Osteoblast (primary cell): ENCODE measurements at regions not wholly inside any gene's neighbourhood (a gene's known extent, or its start where the extent isn't known, plus 50 kb on each side); places are given as distances from the start of the nearest gene placed in this dataset.

Source experiments
- DNase-seq: peaks from one replicate; pipeline ENCODE4 v3.0.0; 2011; ENCODE audit warnings: low spot score, mixed read lengths; ENCODE audit not compliant: insufficient read length; ENCODE audit errors: missing footprints
- H2AFZ ChIP-seq: 2 replicates; pipeline ENCODE4 v1.6.0; 2011; ENCODE audit warnings: mild to moderate bottlenecking, low read length
- H3K27ac ChIP-seq: 2 replicates; pipeline ENCODE4 v1.5.1; 2011; ENCODE audit warnings: mild to moderate bottlenecking, low read depth, low read length, moderate library complexity
- H3K27me3 ChIP-seq: 2 replicates; pipeline ENCODE4 v1.6.0; 2012; ENCODE audit warnings: mild to moderate bottlenecking, control low read depth, inconsistent platforms, low read length, moderate library complexity; ENCODE audit not compliant: insufficient read depth
- H3K36me3 ChIP-seq: 2 replicates; pipeline ENCODE4 v1.5.1; 2011; ENCODE audit warnings: mild to moderate bottlenecking, low read length, control low read depth, moderate library complexity; ENCODE audit not compliant: insufficient read depth
- H3K4me1 ChIP-seq: 2 replicates; pipeline ENCODE4 v1.5.1; 2011; ENCODE audit warnings: mild to moderate bottlenecking, low read length, control low read depth, moderate library complexity; ENCODE audit not compliant: insufficient read depth
- H3K4me2 ChIP-seq: 2 replicates; pipeline ENCODE4 v1.6.0; 2011; ENCODE audit warnings: mild to moderate bottlenecking, low read length; ENCODE audit not compliant: insufficient read depth
- H3K4me3 ChIP-seq: fragments of 200-600 bp; sonication (generic); 3 replicates; pipeline ENCODE4 v1.5.1; 2012; ENCODE audit warnings: mild to moderate bottlenecking, low read length, inconsistent platforms; ENCODE audit not compliant: insufficient read depth
- H3K79me2 ChIP-seq: 2 replicates; pipeline ENCODE4 v1.6.0; 2012; ENCODE audit warnings: mild to moderate bottlenecking, low read length, control low read depth, inconsistent platforms; ENCODE audit not compliant: insufficient read depth
- H3K9me3 ChIP-seq: 2 replicates; pipeline ENCODE4 v1.5.1; 2011; ENCODE audit warnings: low read depth, low read length, control low read depth
- H4K20me1 ChIP-seq: 2 replicates; pipeline ENCODE4 v1.6.0; 2012; ENCODE audit warnings: mild to moderate bottlenecking, low read length, control low read depth; ENCODE audit not compliant: insufficient read depth
- TF ChIP-seq, protein P1 (sequence below): IDR thresholded peaks from 2 replicates; pipeline ENCODE4 v1.5.1; 2011; ENCODE audit warnings: mild to moderate bottlenecking, low read depth, low read length, moderate library complexity; ENCODE audit errors: extremely low read depth

DNA sequence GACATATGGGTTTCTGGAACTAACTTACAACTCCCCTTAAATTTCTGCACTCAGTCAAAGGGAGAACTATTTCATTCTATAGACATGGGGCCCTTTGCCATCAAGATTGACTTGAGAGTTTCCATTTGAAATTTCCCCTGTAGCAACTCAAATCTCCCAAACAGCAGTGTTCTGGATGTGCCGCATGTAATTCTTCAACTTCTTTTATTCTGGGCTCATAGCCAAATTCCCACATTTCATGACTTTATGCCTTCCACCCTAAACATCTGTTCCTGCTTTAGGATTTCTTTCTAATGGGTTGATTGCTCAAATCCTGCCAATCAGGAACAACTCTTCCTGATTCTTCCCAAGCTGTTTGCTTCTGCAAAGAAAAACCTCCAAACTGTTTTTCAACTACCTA, 336.0 kb downstream of the TBC1D4 start:
- no peak overlapping the region for H3K27ac ChIP-seq
- no peak overlapping the region for H3K4me3 ChIP-seq
- H3K36me3 ChIP-seq, result no peaks in the 10 kb centered on the region
- H3K9me3 ChIP-seq, result no peaks in the 10 kb centered on the region
- H4K20me1 ChIP-seq, result no peaks in the 10 kb centered on the region
- H3K79me2 ChIP-seq, result no peaks in the 10 kb centered on the region
- no peak overlapping the region for H3K4me2 ChIP-seq
- no peak for DNase-seq
- no peaks in the 10 kb centered on the region for H3K27me3 ChIP-seq
- H3K4me1 ChIP-seq, result no peaks in the 10 kb centered on the region
- no peak overlapping the region for H2AFZ ChIP-seq
- TF ChIP-seq, protein P1, sequence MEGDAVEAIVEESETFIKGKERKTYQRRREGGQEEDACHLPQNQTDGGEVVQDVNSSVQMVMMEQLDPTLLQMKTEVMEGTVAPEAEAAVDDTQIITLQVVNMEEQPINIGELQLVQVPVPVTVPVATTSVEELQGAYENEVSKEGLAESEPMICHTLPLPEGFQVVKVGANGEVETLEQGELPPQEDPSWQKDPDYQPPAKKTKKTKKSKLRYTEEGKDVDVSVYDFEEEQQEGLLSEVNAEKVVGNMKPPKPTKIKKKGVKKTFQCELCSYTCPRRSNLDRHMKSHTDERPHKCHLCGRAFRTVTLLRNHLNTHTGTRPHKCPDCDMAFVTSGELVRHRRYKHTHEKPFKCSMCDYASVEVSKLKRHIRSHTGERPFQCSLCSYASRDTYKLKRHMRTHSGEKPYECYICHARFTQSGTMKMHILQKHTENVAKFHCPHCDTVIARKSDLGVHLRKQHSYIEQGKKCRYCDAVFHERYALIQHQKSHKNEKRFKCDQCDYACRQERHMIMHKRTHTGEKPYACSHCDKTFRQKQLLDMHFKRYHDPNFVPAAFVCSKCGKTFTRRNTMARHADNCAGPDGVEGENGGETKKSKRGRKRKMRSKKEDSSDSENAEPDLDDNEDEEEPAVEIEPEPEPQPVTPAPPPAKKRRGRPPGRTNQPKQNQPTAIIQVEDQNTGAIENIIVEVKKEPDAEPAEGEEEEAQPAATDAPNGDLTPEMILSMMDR, result no peak

- Histone ChIP-seq H3K4me3 (no peak overlapping the region), H2AFZ (no peak overlapping the region), H3K27me3 (no peaks in the 10 kb centered on the region), H3K4me1 (peaks cover 26% of the 10 kb centered on the region), H4K20me1 (no peaks in the 10 kb centered on the region), H3K36me3 (no peaks in the 10 kb centered on the region), H3K79me2 (no peaks in the 10 kb centered on the region), H3K9me3 (no peaks in the 10 kb centered on the region), H3K27ac (peak overlapping the region; percentile 30), H3K4me2 (no peak overlapping the region)
- TF ChIP-seq, protein P1, result no peak
- no peak for DNase-seq
These were observed 342.7 kb downstream of the TBC1D4 start for GRCh38 chr13:75139291-75139690.

GRCh38 chr13:75137911-75138571, 343.9 kb downstream of the TBC1D4 start:
- no peaks in the 10 kb centered on the region for H3K79me2 ChIP-seq
- no peaks in the 10 kb centered on the region for H4K20me1 ChIP-seq
- no peak overlapping the region for H3K27ac ChIP-seq
- DNase-seq, result no peak
- no peaks in the 10 kb centered on the region for H3K9me3 ChIP-seq
- no peaks in the 10 kb centered on the region for H3K36me3 ChIP-seq
- no peak overlapping the region for H3K4me3 ChIP-seq
- H2AFZ ChIP-seq, result peak overlapping the region; percentile 12
- no peaks in the 10 kb centered on the region for H3K27me3 ChIP-seq
- no peak overlapping the region for H3K4me2 ChIP-seq
- TF ChIP-seq, protein P1, result no peak
- peaks cover 26% of the 10 kb centered on the region for H3K4me1 ChIP-seq

- TF ChIP-seq, protein P1, result no peak
- no peak overlapping the region for H3K4me3 ChIP-seq
- H3K27me3 ChIP-seq, result no peaks in the 10 kb centered on the region
- H3K9me3 ChIP-seq, result no peaks in the 10 kb centered on the region
- H4K20me1 ChIP-seq, result no peaks in the 10 kb centered on the region
- DNase-seq, result no peak
- no peaks in the 10 kb centered on the region for H3K79me2 ChIP-seq
- H3K36me3 ChIP-seq, result no peaks in the 10 kb centered on the region
- H3K4me1 ChIP-seq, result peaks cover 26% of the 10 kb centered on the region
- H3K27ac ChIP-seq, result peak overlapping the region; percentile 96
- peak overlapping the region; percentile 11 for H2AFZ ChIP-seq
- peak overlapping the region; percentile 78 for H3K4me2 ChIP-seq
These were observed 345.8 kb downstream of the TBC1D4 start for GRCh38 chr13:75136151-75136550.
